Lung (tissue), 11 donors: ENCODE measurements at regions not wholly inside any gene's neighbourhood (a gene's known extent, or its start where the extent isn't known, plus 50 kb on each side); places are given as distances from the start of the nearest gene placed in this dataset.

ENCODE experiments used
- ATAC-seq: fragments of 200-7000 bp; cut with Tn5 transposase; one replicate; pipeline ENCODE4 v1.9.1; 2020; ENCODE audit warnings: moderate number of reproducible peaks; ENCODE audit not compliant: insufficient read depth, low FRiP score
- DNase-seq, 3 donors: peaks; one replicate each; pipeline ENCODE4 v3.0.0-alpha.2; 2013 to 2017
- H3K27ac ChIP-seq, 2 donors: one replicate each; pipeline ENCODE4 v1.5.1; 2013; ENCODE audit warnings: mild to moderate bottlenecking in 2 of 2, moderate library complexity in 2 of 2, control low read depth in 1 of 2, inconsistent platforms in 1 of 2, low read depth in 1 of 2, low read length in 1 of 2
- H3K27me3 ChIP-seq, 3 donors: one replicate each; pipeline ENCODE4 v1.5.1; 2013; ENCODE audit warnings: low read length in 2 of 3; ENCODE audit not compliant: control insufficient read depth in 3 of 3, insufficient read depth in 3 of 3
- H3K36me3 ChIP-seq, 4 donors: one replicate each; pipeline ENCODE4 v1.5.1; 2013; ENCODE audit warnings: low read length in 4 of 4, mild to moderate bottlenecking in 1 of 4, moderate library complexity in 1 of 4; ENCODE audit not compliant: control insufficient read depth in 4 of 4, insufficient read depth in 4 of 4
- H3K4me1 ChIP-seq, 5 donors: one replicate each; pipeline ENCODE4 v1.5.1; 2013; ENCODE audit warnings: low read length in 5 of 5, mild to moderate bottlenecking in 2 of 5, moderate library complexity in 1 of 5; ENCODE audit not compliant: control insufficient read depth in 5 of 5, insufficient read depth in 5 of 5
- H3K4me3 ChIP-seq: one replicate; pipeline ENCODE4 v1.5.1; 2013; ENCODE audit warnings: mild to moderate bottlenecking, control low read depth, moderate library complexity
- H3K9ac ChIP-seq, 2 donors: one replicate each; pipeline ENCODE4 v1.5.1; 2013; ENCODE audit warnings: low read length in 2 of 2, control low read depth in 1 of 2; ENCODE audit not compliant: insufficient read depth in 1 of 2
- H3K9me3 ChIP-seq, 4 donors: one replicate each; pipeline ENCODE4 v1.5.1; 2013; ENCODE audit warnings: low read length in 3 of 4, mild to moderate bottlenecking in 1 of 4, moderate library complexity in 1 of 4; ENCODE audit not compliant: control insufficient read depth in 4 of 4, insufficient read depth in 3 of 4
- CTCF ChIP-seq: IDR thresholded peaks from 2 replicates; pipeline ENCODE4 v1.5.1; 2012; ENCODE audit warnings: mild to moderate bottlenecking; ENCODE audit errors: control extremely low read depth, extremely low read depth
- WGBS, 2 donors: extraction: QIAGEN DNeasy Blood & Tissue Kit; methylation state at CpG; one replicate each; pipeline ENCODE4 v1.1.7; 2013; 5-methylcytosine and 5-hydroxymethylcytosine counted together
- donor health status: control.
- donor health status: control.
- donor health status: Bipolar disorder and iron deficiency.
- donor health status: healthy.
- donor health status: DM: yes; HTN: yes; CAD: no.

- no peaks in the 10 kb centered on the region for H3K36me3 ChIP-seq
- ATAC-seq: no peak
- H3K9me3 ChIP-seq: peaks cover 0 to 3% (median 0%) of the 10 kb centered on the region in 4 donors
- TF ChIP-seq CTCF: no peak
- no peak overlapping the region for H3K27ac ChIP-seq
- no peak overlapping the region for H3K9ac ChIP-seq
- H3K4me1 ChIP-seq: peaks cover 0 to 32% (median 6%) of the 10 kb centered on the region in 5 donors
- no peaks in the 10 kb centered on the region for H3K27me3 ChIP-seq
- WGBS, 2 donors: 76% methylated on average over 5 of the region's 5 CpGs
- H3K4me3 ChIP-seq: no peak overlapping the region
- DNase-seq: no peak
These were observed 204.5 kb upstream of the GHITM start for GRCh38 chr10:83934641-83935338.

- no peak for TF ChIP-seq CTCF
- no peaks in the 10 kb centered on the region for H3K27me3 ChIP-seq
- peaks cover 0 to 3% (median 0%) of the 10 kb centered on the region in 4 donors for H3K9me3 ChIP-seq
- no peak overlapping the region for H3K27ac ChIP-seq
- 88 to 93% methylated on average over 3 of the region's 3 CpGs for WGBS, 2 donors
- peaks cover 0 to 32% (median 6%) of the 10 kb centered on the region in 5 donors for H3K4me1 ChIP-seq
- DNase-seq: no peak
- ATAC-seq: no peak
- H3K4me3 ChIP-seq: no peak overlapping the region
- no peaks in the 10 kb centered on the region for H3K36me3 ChIP-seq
- no peak overlapping the region for H3K9ac ChIP-seq
These were observed 204.0 kb upstream of the GHITM start for GRCh38 chr10:83935339-83935736.

DNA sequence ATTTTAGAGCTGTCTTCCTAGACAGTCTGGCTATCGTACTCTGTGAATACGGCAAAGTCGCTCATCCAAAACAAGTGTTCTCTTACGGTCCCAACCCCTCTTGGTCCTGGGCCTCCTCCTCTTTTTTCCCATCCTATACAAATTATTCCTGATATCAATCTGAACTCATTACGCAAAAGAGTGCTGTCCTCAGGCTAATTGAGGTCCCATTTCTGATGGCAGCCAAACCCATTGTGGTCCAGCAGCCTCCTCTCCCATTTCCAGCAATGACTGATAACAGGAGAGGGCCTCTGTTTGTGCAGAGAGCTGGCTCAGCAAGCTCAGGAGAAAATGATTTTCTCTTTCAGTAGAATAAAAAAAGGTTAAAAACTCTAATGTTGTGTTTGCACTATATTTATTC, 203.4 kb upstream of the GHITM start:
- ATAC-seq (no peak), DNase-seq (no peak)
- no peak overlapping the region for H3K4me3 ChIP-seq
- H3K27ac ChIP-seq: no peak overlapping the region
- TF ChIP-seq CTCF: no peak
- no peaks in the 10 kb centered on the region for H3K36me3 ChIP-seq
- peaks cover 0 to 32% (median 6%) of the 10 kb centered on the region in 5 donors for H3K4me1 ChIP-seq
- no peak overlapping the region for H3K9ac ChIP-seq
- peaks cover 0 to 3% (median 0%) of the 10 kb centered on the region in 4 donors for H3K9me3 ChIP-seq
- WGBS, 2 donors: 92 to 93% methylated on average over 5 of the region's 5 CpGs
- no peaks in the 10 kb centered on the region for H3K27me3 ChIP-seq
